DMS153 treated with DMSO at 0.1 percent for 48 hours (cell line): ENCODE measurements at regions not wholly inside any gene's neighbourhood (a gene's known extent, or its start where the extent isn't known, plus 50 kb on each side); places are given as distances from the start of the nearest gene placed in this dataset.

ENCODE experiments used
- DNase-seq: peaks from one replicate; lab custom pipeline; 2025; ENCODE audit not compliant: unreplicated experiment; lab: John Stamatoyannopoulos, UW

DNA sequence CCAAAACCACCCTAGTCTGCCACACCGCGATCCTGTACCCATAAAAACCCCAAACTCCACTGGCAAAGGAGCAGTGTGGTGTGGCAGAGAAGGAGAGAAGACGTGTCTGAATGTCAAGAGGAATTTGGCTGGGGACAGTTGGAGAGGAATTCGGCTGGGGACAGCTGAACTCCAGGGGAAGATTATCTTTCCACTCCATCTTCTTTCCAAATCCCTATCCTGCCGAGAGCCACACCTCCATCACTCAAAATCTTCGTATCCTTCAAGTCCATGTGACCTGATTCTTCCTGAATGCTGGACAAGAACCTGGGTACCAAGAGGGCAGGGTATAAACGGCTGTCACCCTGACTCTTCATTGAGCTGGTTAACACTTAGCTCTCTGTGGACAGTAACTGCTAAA lies 448.1 kb downstream of the ARHGEF28 start:
- DNase-seq, result no peak

DNA sequence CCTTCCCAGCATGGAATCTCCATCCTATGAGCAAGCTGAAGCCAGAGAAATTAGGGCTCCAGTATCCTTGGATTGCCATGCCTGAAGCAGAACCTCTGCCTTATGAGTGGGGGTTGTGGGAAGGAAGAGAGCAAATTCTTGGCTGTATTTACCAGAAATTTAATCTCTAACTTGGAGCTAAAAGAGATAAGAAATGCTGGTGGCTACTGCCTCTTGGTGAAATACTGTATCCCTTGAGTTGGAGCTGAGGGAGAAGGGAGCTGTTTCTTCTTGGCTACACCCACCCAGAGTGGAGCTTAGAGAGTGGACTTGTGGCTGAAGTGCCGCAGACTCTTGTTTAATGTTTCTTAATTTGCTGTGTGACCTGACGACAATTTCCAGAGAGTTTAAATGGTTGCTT lies 447.3 kb downstream of the ARHGEF28 start:
- no peak for DNase-seq

DNA sequence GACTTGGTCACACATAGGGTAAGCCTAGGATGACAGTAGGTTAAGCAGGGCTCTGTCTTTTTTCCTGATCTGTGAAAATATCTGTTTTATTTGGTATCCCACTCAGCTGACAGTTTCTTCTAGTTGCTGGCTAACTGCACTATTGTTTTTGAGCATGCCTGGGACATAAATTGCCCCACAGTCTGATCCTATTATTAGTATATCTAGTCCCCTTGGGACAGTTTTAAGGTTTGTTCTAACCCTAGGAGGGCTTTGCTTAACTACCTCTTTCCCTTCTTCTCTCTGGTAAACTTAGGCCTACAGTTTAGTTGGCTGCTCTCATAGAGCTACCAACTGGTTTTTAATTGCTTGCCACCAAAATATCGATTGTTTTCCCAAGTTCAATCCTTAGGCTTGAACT lies 446.6 kb downstream of the ARHGEF28 start:
- DNase-seq, result no peak

DNA sequence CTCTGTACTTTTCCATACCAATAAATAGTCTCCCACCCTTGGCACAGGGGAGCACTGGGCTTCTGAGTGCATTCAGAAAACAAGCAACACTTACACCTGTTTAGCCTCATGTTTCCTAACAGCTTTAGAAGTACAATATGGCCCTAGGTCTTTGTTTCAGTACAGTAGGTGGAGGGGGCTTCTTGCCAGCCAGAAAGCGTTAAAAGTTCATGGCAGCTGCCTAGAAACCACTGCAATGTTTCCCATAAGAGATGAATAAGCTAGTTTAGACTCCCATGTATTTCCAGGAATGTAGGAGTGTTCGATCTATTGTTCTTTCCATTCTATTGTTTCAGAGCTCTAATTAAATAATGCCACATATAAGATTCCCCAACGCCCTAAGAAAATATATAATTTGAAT lies 444.8 kb downstream of the ARHGEF28 start:
- DNase-seq, result no peak

DNA sequence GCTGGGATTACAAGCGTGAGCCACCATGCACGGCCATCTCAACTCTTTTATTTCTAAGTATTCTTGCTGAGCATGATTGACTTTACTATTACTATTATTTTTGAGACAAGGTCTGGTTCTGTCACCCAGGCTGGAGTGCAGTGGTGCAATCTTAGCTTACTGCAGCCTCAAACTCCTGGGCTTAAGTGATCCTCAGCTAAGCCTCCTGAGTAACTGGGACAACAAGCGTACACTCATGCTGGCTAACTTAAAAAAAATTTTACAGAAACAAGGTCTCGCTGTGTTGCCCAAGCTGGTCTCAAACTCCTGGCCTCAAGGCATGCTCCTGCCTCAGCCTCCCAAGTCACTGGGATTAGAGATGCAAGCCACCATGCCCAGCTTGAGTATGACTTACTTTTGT lies 443.7 kb downstream of the ARHGEF28 start:
- no peak for DNase-seq

DNA sequence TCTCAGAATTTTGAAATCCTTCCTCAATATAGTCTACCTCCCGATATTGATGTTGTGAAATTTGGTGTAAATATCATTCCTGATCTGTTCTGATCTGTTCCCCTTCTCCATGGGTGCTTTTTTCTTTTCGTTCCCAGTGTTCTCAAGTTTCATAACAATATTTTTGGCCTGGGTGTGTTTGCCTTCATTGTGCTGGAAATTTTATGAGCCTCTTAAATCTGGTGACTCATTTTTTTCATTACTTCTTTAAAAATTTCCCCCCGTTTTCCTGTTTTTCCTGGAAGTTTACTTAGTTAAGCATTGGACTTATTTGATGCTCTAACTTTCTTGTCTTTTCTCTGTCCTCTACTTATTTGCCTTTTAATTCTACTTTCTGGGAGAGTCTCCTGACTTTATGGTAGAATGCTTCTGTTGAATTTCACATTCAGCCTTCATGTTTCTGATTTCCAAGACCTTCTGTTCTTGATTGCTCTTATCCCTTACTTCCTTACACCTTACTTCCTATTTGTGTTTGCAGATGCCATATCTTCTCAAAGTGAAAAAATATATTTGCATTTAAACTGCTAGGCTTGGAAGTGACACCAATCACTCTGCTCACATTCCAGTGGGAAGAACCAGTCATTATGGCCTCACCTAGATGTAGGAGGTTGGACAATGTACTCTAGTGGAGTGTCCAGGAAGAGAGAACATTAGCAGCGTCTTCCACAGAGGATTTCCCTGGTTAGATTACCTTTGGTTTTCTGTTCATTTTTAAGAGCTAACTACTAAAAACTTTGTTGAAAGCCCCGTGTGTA lies 441.9 kb downstream of the ARHGEF28 start:
- DNase-seq, result no peak

DNA sequence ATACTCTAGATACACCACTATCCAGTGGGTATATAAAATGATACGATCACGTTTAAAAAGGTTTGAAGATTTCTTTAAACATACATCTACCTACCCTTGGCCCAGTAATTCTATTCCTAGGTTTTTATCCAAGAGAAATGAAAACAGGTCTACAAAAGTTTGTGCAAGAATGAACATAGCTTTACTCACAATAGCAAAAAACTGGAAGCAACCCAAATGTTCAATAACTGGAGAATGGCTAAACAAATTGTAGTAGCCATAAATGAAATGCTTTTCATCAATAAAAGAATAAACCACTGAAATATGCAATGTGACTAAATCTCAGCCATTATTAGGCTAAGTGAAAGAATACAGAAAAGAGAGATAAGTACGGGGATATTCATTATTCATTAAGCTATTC lies 438.9 kb downstream of the ARHGEF28 start:
- DNase-seq, result no peak

DNA sequence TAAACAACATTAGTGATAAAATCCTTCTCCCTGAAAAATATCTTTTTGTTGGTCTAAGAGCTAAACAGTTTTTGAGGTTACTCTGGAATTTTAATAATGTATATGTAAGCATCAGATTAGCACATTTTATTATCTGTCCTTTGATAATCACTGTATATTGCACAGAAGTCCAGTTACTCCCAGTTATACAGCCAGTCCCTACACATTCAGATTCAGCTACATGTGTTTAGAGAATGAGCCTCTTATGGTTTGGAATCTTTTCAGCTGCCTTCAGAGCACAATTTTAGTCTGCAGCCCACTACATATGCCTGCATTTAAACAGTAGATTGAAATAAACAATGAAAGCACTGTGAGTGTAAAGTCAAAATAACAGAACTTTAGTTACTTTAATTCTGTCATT lies 438.2 kb downstream of the ARHGEF28 start:
- DNase-seq, result no peak

DNA sequence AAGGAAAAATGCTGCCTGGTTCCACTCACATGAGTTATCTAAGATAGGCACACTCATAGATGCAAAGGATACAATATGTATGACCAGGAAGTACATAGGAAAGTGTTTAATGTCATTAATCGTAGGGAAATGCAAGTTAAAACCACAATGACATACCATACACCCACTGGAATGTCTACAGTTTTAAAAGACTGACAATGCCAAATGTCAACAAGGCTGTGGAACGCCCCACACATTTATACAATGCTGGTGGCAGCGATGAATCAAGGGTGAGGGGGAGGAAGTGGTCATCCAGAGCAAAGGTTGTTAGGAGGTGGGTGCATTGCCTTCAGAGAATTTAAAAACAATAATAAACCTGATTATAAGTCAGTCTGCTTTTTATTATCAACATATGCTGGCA lies 437.8 kb downstream of the ARHGEF28 start:
- no peak for DNase-seq

DNA sequence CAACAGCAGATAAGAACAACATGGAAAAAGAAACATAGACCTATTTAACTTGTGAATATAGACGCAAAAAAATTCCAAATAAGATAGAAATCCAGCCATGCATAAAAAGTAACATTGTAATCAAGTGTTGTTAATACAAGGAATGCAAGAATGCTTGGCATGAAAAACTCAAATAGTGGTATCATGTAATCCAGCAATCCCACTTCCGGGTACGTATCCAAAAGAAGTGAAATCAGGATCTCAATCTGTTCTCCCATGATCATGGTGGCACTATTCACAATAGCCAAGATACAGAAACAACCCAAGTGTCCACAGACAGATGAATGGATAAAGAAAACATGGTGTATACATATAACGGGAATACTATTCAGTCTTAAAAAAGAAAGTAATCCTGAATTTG lies 437.4 kb downstream of the ARHGEF28 start:
- DNase-seq, result no peak

DNA sequence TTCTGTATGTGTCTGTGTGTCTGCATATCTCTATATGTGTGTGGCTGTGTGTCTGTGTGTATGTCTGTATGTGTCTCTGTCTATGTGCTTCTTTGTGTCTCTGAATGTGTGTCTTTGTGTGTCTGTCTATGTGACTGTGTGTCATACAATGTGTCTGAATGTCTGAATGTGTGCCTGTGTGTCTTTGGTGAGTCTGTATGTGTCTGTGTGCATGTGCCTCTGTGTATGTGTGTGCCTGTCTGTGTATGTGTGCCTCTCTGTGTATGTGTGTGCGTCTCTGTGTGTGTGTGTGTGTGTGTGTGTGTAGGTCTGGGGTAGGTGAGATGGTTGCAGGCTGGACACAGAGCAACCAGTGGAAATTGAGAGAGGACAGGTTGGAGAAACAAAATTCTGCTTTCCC lies 435.3 kb downstream of the ARHGEF28 start:
- DNase-seq, result no peak

DNA sequence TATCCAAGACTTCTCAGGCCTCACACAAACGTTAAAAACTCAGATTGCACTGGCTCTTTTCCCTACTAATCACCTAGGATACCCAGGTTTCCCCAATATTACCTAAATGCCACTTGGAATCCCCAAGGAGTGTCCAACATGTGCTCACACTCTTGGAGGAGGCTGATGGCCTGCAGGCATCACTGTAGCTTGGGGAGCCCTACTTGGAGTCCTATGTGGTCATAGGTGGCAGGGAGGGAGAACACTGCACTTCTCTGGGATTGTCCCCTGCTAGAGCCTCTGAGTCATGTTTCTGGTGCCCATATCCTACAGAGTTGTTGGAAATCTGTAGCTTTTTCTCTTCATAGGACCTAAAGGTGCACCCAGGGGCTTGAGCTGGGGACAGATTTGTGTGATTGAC lies 433.7 kb downstream of the ARHGEF28 start:
- DNase-seq, result no peak

DNA sequence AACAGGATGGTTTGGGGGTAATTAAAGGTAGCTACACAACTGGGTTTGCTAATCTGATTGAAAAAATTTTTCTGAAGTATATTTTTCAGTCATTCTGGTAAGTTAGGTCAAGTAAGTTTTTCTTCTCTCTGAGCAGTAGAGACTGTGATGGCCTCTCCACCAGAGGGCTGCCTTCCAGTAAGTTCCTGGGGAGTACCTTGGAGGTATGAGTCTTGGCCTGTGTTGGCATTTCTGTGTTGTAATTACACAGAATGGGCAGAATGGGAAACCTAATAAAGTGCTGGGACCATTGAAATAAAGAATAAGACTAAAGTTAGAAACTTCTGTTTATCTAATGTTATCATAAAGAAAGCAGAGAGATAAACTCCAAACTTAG lies 430.8 kb downstream of the ARHGEF28 start:
- DNase-seq, result no peak

DNA sequence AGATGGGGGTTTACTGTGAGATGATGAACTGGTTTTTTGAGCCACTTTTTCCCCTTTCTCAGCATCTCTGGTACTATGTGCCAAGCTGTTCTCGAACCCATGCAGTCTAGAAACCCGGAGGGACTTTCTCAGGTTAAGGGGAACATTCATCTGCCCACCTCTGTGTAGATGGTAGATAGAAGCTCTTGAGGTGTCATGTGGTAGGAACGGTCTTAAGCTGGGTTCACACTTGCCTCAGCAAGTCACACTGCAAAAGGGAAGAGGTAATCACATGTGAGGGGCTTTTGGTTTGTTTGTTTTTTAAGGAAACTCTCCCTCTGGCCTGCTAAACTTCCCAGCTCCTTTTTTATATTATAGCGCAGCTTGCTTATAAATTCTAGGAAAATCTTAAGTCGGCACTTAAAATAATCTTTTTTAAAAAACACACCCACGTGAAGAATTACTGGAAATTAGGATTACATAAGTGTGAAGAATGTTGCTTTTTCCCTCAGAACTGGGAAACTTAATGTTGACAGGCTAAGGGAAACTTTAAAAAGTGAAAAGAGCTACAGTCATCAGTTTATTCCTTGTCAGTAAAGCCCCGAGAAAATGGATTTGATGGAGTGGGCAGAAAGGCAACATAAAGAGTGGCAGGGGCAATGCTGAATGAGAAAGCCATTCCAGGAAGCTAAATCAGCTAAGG lies 430.3 kb downstream of the ARHGEF28 start:
- DNase-seq, result no peak

DNA sequence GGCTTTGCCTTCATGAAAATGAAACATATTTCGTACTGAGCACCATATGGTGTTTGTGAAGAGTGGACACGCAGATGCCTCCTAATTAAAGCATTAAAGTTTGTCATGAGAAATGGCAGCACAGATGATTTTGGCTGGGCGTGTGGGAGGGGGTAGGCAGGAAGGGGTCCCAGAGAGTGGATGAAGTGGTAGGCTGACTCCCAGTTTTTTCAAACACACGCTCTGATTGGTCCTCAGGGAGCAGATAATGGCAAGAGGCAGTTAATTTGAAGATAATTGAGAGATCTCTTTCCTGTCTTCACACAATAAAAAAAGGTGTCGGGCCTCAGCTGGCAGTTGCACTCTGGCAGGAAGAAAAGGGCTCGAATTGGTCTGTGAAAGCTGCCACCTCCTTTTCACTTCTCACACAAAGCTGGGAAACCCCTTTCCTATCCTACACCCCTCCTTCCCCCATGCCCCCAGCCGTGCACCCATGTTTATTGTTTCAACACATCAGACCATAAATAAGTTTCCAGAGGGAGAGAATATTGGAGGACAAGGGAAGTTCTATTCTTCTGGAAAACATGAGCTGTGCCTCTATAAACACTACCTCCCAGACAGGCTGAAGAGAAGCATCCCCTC lies 429.6 kb downstream of the ARHGEF28 start:
- no peak for DNase-seq

DNA sequence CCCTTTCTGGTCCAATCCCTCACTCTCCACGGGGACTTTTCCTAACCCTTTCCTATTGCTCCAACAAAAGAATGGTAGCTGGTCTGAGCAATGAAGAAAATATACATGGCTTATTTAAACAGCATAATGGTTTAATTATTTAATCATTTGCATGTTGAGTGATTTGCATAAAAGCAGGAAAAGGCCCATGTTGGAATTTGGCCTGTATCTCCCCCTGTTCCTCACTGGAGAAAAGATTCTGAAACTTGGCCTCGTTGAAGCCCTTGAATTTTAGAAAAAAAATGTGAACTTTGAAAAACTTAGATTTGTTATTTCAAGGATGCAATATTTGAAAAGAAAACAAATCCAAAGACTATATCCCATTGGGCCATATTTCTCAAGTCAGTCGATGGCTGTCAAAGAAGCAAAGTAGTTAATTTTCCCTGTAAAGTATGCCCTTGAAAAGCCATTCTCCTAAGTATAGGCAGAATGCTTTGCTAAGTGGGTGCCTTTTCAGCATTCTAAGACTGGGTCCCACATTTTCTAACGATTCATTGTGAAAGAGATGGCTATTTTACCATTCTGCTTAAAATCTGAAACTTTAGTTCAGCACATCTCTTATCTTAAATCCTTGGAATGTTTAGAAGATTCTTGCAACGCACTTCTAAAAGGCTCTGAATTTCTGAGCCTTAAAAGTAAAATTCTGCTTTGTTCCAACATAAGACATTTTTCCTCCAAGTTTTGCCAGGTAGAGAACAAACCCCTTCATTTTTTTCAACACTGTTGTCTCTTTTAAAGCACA lies 428.8 kb downstream of the ARHGEF28 start:
- DNase-seq, result no peak

DNA sequence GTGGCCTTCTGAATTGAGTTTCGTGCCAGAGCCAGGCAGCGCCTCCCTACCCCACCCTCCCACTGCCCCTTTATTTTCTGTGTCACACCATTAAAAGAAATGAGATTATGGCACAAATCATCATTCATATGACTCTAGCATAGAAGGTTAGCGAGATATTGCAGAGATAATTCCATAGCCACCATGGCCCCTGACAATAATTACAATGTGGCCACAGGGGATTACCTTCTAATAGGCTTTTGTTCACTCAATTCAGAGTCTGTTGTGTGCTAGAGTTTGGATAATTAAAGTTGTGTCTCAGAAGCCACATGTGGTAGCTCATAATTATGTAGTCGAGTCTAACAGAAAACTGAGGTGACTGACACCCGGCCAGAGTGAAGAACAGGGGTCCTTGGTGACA lies 428.1 kb downstream of the ARHGEF28 start:
- no peak for DNase-seq

DNA sequence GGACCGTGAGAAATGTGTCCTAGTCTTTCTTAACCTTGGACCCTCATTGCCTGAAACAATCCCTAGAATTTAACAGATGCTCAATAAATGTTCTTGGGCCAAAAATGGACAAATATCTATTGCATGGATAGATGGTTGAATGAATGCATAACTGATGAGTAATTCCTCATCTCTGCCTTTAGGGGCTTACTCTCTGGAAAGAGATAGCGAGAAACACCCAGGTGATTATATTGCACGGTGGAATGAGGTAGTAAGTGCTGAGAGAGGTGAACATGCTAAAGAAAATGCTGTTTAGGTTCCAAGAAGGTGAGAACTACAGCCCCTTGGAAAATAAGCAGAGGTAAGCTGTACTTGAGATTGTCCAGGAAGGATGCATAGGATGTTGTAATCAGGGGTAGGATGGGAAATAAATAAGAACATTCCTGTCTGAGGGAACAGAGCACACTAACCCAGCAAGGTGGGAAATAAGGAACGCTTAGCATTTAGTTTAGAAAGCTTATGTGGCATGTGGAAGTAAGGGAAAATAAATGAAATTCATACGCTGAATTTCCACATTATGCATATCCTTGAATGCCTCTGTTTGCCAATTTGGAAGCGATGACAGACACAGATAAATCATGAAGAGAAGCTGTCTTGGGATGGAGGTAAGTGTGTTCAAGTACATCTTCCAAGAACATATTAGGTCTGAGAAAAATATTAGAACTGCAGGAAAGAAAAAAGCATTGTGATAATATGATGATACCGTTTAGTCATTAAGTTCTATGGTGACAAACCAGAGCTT lies 426.6 kb downstream of the ARHGEF28 start:
- DNase-seq, result no peak

DNA sequence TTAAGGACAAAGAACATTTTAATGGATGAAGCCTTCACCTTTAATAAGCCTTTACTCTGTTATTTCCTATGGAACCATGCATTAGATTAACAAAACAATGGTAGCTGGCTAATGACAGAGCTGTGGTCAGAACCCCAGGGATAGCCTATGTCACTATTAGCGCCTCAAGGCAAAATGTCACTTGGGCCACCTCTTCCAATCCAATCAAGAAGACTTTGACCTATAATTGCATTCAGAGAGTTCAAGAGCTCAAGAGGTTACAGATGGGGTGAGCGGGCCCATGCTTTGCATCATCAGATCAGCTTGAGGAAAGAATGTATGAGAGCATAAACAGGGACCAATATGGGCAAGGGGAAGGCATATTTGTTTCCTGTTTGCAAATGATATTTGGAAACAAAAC lies 425.1 kb downstream of the ARHGEF28 start:
- no peak for DNase-seq

DNA sequence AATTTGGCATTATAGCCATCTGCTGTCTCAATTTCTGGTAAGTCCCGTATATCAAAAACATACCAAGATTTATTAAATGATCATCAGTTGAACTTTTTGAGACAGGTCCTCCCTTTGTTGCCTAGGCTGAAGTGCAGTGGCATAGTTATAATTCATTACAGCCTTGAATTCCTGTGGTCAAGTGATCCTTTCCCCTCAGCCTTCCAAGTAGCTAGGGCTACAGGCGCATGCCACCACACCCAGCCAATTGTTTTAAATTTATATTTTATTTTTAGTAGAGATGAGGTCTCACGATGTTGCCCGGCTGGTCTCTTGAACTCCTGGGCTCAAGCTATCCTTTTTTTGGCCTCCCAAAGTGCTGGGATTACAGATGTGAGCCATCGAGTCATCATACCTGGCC lies 418.9 kb downstream of the ARHGEF28 start:
- DNase-seq, result no peak

DNA sequence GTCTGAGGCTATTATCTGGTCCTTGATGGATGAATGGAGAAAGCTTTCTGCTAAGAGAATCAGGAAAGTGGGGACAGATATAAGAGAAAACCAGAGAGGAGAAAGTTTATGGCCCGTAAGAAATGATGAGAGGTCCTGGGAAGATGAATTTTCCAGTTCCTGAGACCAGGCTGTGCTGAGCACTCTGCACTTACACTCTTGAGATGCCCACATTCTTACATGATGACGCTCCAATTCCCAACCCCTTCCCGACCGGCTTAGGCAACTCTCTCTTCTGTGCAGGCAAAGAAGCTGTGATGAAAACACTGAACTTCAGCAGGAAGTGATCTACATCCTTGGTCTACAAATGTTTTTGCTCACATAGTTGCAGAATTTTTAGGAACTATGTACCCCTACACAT lies 417.0 kb downstream of the ARHGEF28 start:
- no peak for DNase-seq
